ENCODE measurements at regions not wholly inside any gene's neighbourhood (a gene's known extent, or its start where the extent isn't known, plus 50 kb on each side); places are given as distances from the start of the nearest gene placed in this dataset.

DNA sequence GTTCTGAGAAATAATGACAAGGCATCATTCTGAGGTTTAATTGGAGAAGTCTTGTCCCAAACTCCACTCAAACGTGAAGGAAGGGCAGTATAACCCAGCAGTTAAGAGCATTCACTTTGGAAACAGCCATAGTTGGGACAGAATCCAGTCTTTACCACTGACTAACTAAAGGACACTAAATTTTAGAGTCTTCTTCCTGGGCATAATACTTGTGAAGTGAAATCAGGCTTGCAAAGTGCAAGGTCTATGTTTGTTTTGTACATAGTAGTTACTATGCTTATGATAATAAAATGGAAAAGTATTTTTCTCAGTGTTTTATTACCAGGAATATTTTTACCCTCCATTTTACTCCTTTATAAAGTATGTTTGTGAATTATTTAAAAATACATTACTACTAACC is 748.2 kb upstream of the ID2 start:
- H3K27ac Mint-ChIP-seq: no peak overlapping the region
- Histone ChIP-seq H3K4me2 (replicated peaks; ENCODE audit: extremely low read depth, low read length, poor library complexity, severe bottlenecking) (no peak overlapping the region), H3K36me3 (replicated peaks in 1 of 2; ENCODE audit: control insufficient read depth in 1 of 2, insufficient read depth in 2 of 2, low read length in 2 of 2) (no peaks in the 10 kb centered on the region), H2AFZ (ENCODE audit: insufficient read depth, low read depth, low read length, poor library complexity, severe bottlenecking) (no peak overlapping the region), H3K27me3 (ENCODE audit: control insufficient read depth in 2 of 2, insufficient read depth in 2 of 2, low read length in 2 of 2) (no peaks in the 10 kb centered on the region), H3K4me1 (ENCODE audit: control insufficient read depth in 1 of 2, insufficient read depth in 2 of 2, low read length in 2 of 2) (no peaks in the 10 kb centered on the region), H4K20me1 (ENCODE audit: insufficient read depth, low read length) (no peaks in the 10 kb centered on the region), H3K4me3 (replicated peaks in 1 of 3; ENCODE audit: low read depth in 2 of 3, low read length in 3 of 3) (no peak overlapping the region), H3K27ac (ENCODE audit: low read depth in 1 of 2, low read length in 2 of 2) (no peak overlapping the region), H3K9ac (ENCODE audit: insufficient read depth, low read length, poor library complexity, severe bottlenecking) (no peak overlapping the region), H3K9me3 (replicated peaks in 1 of 2; ENCODE audit: control insufficient read depth in 1 of 2, insufficient read depth in 1 of 2, low read length in 2 of 2) (no peaks in the 10 kb centered on the region), H3K79me2 (ENCODE audit: insufficient read depth, low read length) (no peaks in the 10 kb centered on the region)
- H3K4me1 Mint-ChIP-seq: no peaks in the 10 kb centered on the region
- WGBS (ENCODE audit: insufficient coverage): 83% methylated on average over 1 of the region's 1 CpG
- no peaks in the 10 kb centered on the region for H3K36me3 Mint-ChIP-seq
- no peak for DNase-seq
- peaks cover 0 to 3% (median 1%) of the 10 kb centered on the region in 7 donors for H3K9me3 Mint-ChIP-seq
- intact Hi-C loops (cut with micrococcal nuclease): no loop called here
- no peak overlapping the region for H3K4me3 Mint-ChIP-seq
- peaks cover 0 to 2% (median 0%) of the 10 kb centered on the region in 3 donors for H3K27me3 Mint-ChIP-seq (ENCODE audit: low read depth in 3 of 3)
- no peak for TF ChIP-seq CTCF (IDR thresholded peaks at IDR 0.05)

- no peak for DNase-seq
- WGBS (ENCODE audit: insufficient coverage): 96% methylated on average over 2 of the region's 4 CpGs
- Histone ChIP-seq H3K79me2 (ENCODE audit: insufficient read depth, low read length) (no peaks in the 10 kb centered on the region), H3K9ac (ENCODE audit: insufficient read depth, low read length, poor library complexity, severe bottlenecking) (no peak overlapping the region), H3K9me3 (replicated peaks in 1 of 2; ENCODE audit: control insufficient read depth in 1 of 2, insufficient read depth in 1 of 2, low read length in 2 of 2) (no peaks in the 10 kb centered on the region), H3K36me3 (replicated peaks in 1 of 2; ENCODE audit: control insufficient read depth in 1 of 2, insufficient read depth in 2 of 2, low read length in 2 of 2) (no peaks in the 10 kb centered on the region), H3K27ac (ENCODE audit: low read depth in 1 of 2, low read length in 2 of 2) (no peak overlapping the region), H4K20me1 (ENCODE audit: insufficient read depth, low read length) (no peaks in the 10 kb centered on the region), H3K4me3 (replicated peaks in 1 of 3; ENCODE audit: low read depth in 2 of 3, low read length in 3 of 3) (no peak overlapping the region), H3K27me3 (ENCODE audit: control insufficient read depth in 2 of 2, insufficient read depth in 2 of 2, low read length in 2 of 2) (no peaks in the 10 kb centered on the region), H3K4me2 (replicated peaks; ENCODE audit: extremely low read depth, low read length, poor library complexity, severe bottlenecking) (no peak overlapping the region), H3K4me1 (ENCODE audit: control insufficient read depth in 1 of 2, insufficient read depth in 2 of 2, low read length in 2 of 2) (no peaks in the 10 kb centered on the region), H2AFZ (ENCODE audit: insufficient read depth, low read depth, low read length, poor library complexity, severe bottlenecking) (no peak overlapping the region)
- Mint-ChIP-seq H3K27me3 (ENCODE audit: low read depth in 3 of 3) (peaks cover 0 to 4% (median 0%) of the 10 kb centered on the region in 3 donors), H3K4me3 (no peak overlapping the region), H3K9me3 (peaks cover 0 to 7% (median 1%) of the 10 kb centered on the region in 7 donors), H3K36me3 (no peaks in the 10 kb centered on the region), H3K27ac (no peak overlapping the region), H3K4me1 (no peaks in the 10 kb centered on the region)
- intact Hi-C loops (cut with micrococcal nuclease): no loop called here
- TF ChIP-seq CTCF (IDR thresholded peaks at IDR 0.05): no peak
Observed at GRCh38 chr2:7934476-7934875, 747.4 kb upstream of the ID2 start.

Measured in CD14-positive monocyte (primary cell).